ENCODE measurements at regions not wholly inside any gene's neighbourhood (a gene's known extent, or its start where the extent isn't known, plus 50 kb on each side); places are given as distances from the start of the nearest gene placed in this dataset.
"Not testable (repeated sequence)": the region's sequence is repeated elsewhere in the genome, so short reads cannot be mapped to it uniquely, and the experiment has no call there.

DNA sequence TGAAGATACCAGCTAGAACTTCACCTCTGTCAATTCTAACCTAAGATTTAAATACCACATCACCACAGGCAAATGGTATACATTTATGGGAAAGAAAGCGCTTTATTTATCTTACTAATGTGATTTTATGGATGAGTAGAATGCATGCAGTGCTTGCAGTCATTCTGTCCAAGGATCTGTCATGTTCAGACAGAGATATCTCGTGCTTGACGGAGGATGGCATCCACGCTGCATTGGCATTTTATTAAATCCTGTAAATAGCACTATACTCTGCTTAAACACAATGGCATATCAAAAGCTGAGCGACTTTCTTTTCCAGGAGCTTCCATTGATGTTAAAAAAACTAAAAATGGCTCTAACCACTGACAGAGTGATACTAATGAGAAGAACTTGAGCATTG is 133.7 kb upstream of the CAV2 start:
- DNase-seq (ENCODE audit: low spot score): no peak
- POLR2A ChIA-PET (ENCODE audit: low non-redundant PET): interaction anchor here (0.6 kb wide), 1 partner anchor 120 kb away, joined by 3 read pairs; no protein-coding TSS in a partner anchor
- Histone ChIP-seq H3K27ac (ENCODE audit: low read depth, low read length, poor library complexity, severe bottlenecking) (no peak overlapping the region), H3K4me3 (ENCODE audit: low read depth, low read length, poor library complexity, severe bottlenecking) (no peak overlapping the region), H3K4me1 (ENCODE audit: insufficient read depth, low read length, poor library complexity, severe bottlenecking) (peaks cover 18% of the 10 kb centered on the region), H3K27me3 (replicated peaks; ENCODE audit: insufficient read depth, low read depth, low read length, poor library complexity) (no peaks in the 10 kb centered on the region), H3K36me3 (ENCODE audit: insufficient read depth, low read length, poor library complexity, severe bottlenecking) (no peaks in the 10 kb centered on the region), H3K9me3 (ENCODE audit: low read depth, low read length, poor library complexity, severe bottlenecking) (peaks cover 4% of the 10 kb centered on the region)
- BruUV-seq (replicated peaks): no TSS peak
- no peak for TF ChIP-seq EZH2 (IDR thresholded peaks at IDR 0.05; ENCODE audit: borderline replicate concordance, low read depth, low read length, poor library complexity, severe bottlenecking)
- TF ChIP-seq, protein P1, sequence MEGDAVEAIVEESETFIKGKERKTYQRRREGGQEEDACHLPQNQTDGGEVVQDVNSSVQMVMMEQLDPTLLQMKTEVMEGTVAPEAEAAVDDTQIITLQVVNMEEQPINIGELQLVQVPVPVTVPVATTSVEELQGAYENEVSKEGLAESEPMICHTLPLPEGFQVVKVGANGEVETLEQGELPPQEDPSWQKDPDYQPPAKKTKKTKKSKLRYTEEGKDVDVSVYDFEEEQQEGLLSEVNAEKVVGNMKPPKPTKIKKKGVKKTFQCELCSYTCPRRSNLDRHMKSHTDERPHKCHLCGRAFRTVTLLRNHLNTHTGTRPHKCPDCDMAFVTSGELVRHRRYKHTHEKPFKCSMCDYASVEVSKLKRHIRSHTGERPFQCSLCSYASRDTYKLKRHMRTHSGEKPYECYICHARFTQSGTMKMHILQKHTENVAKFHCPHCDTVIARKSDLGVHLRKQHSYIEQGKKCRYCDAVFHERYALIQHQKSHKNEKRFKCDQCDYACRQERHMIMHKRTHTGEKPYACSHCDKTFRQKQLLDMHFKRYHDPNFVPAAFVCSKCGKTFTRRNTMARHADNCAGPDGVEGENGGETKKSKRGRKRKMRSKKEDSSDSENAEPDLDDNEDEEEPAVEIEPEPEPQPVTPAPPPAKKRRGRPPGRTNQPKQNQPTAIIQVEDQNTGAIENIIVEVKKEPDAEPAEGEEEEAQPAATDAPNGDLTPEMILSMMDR (conservative IDR thresholded peaks at IDR 0.05; ENCODE audit: low read depth, low read length): no peak
- intact Hi-C loops (cut with micrococcal nuclease; ENCODE audit: unreplicated experiment): no loop called here
- CTCF ChIA-PET: no interaction called here

DNA sequence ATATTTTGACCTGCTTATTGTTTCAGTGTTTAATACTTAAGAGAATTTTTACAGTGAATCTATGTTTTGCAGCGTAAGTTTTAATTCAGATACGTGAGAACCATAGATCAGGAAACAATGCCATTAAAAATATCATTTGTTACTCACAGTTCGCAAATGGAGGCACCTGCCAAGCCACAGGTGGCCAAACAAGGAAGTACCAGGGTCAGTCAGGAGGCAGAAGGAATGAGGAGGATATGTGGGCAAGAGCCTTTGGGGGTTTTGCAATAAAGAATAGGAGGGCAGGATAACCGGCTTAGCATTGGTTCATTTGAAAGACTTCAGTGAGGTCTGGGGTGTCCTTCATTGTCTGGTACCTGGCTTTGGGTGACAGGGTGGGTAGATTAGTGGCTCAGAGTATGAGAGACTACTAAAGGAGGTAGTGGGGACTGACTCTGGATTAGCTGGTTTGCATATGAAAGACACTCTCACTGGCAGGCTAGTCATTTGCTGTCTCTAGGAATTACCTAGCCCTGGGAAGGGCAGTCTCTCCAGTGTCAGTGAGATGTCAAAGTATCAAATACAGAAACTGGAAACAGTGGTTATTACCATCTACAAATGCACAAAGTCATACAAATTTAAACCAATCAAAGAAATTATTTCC is 132.2 kb upstream of the CAV2 start:
- Histone ChIP-seq H3K27ac (ENCODE audit: low read depth, low read length, poor library complexity, severe bottlenecking) (no peak overlapping the region), H3K27me3 (replicated peaks; ENCODE audit: insufficient read depth, low read depth, low read length, poor library complexity) (no peaks in the 10 kb centered on the region), H3K9me3 (ENCODE audit: low read depth, low read length, poor library complexity, severe bottlenecking) (peaks cover 7% of the 10 kb centered on the region), H3K36me3 (ENCODE audit: insufficient read depth, low read length, poor library complexity, severe bottlenecking) (no peaks in the 10 kb centered on the region), H3K4me1 (ENCODE audit: insufficient read depth, low read length, poor library complexity, severe bottlenecking) (peaks cover 15% of the 10 kb centered on the region), H3K4me3 (ENCODE audit: low read depth, low read length, poor library complexity, severe bottlenecking) (no peak overlapping the region)
- POLR2A ChIA-PET (ENCODE audit: low non-redundant PET): no interaction called here
- no peak for DNase-seq (ENCODE audit: low spot score)
- CTCF ChIA-PET: no interaction called here
- BruUV-seq (replicated peaks): no TSS peak
- intact Hi-C loops (cut with micrococcal nuclease; ENCODE audit: unreplicated experiment): no loop called here
- TF ChIP-seq EZH2 (IDR thresholded peaks at IDR 0.05; ENCODE audit: borderline replicate concordance, low read depth, low read length, poor library complexity, severe bottlenecking): no peak
- TF ChIP-seq, protein P1 (conservative IDR thresholded peaks at IDR 0.05; ENCODE audit: low read depth, low read length): no peak

- no peaks in the 10 kb centered on the region for H3K36me3 ChIP-seq (ENCODE audit: insufficient read depth, low read length, poor library complexity, severe bottlenecking)
- peaks cover 7% of the 10 kb centered on the region for H3K9me3 ChIP-seq (ENCODE audit: low read depth, low read length, poor library complexity, severe bottlenecking)
- H3K4me1 ChIP-seq (ENCODE audit: insufficient read depth, low read length, poor library complexity, severe bottlenecking): peaks cover 13% of the 10 kb centered on the region
- CTCF ChIA-PET: no interaction called here
- H3K4me3 ChIP-seq (ENCODE audit: low read depth, low read length, poor library complexity, severe bottlenecking): no peak overlapping the region
- no TSS peak for BruUV-seq (replicated peaks)
- no peak for TF ChIP-seq EZH2 (IDR thresholded peaks at IDR 0.05; ENCODE audit: borderline replicate concordance, low read depth, low read length, poor library complexity, severe bottlenecking)
- TF ChIP-seq, protein P1 (conservative IDR thresholded peaks at IDR 0.05; ENCODE audit: low read depth, low read length): no peak
- intact Hi-C loops (cut with micrococcal nuclease; ENCODE audit: unreplicated experiment): no loop called here
- H3K27ac ChIP-seq (ENCODE audit: low read depth, low read length, poor library complexity, severe bottlenecking): no peak overlapping the region
- H3K27me3 ChIP-seq (replicated peaks; ENCODE audit: insufficient read depth, low read depth, low read length, poor library complexity): no peaks in the 10 kb centered on the region
- DNase-seq (ENCODE audit: low spot score): no peak
- POLR2A ChIA-PET (ENCODE audit: low non-redundant PET): no interaction called here
Measured at GRCh38 chr7:116368965-116369364, 130.6 kb upstream of the CAV2 start.

GRCh38 chr7:116371536-116371935 is 128.0 kb upstream of the CAV2 start:
- intact Hi-C loops (cut with micrococcal nuclease; ENCODE audit: unreplicated experiment); CTCF ChIA-PET; DNase-seq (ENCODE audit: low spot score); H3K4me1 ChIP-seq (ENCODE audit: insufficient read depth, low read length, poor library complexity, severe bottlenecking); POLR2A ChIA-PET (ENCODE audit: low non-redundant PET); H3K36me3 ChIP-seq (ENCODE audit: insufficient read depth, low read length, poor library complexity, severe bottlenecking); H3K4me3 ChIP-seq (ENCODE audit: low read depth, low read length, poor library complexity, severe bottlenecking); H3K9me3 ChIP-seq (ENCODE audit: low read depth, low read length, poor library complexity, severe bottlenecking); H3K27ac ChIP-seq (ENCODE audit: low read depth, low read length, poor library complexity, severe bottlenecking); BruUV-seq (replicated peaks); H3K27me3 ChIP-seq (replicated peaks; ENCODE audit: insufficient read depth, low read depth, low read length, poor library complexity): not testable (repeated sequence)

DNA sequence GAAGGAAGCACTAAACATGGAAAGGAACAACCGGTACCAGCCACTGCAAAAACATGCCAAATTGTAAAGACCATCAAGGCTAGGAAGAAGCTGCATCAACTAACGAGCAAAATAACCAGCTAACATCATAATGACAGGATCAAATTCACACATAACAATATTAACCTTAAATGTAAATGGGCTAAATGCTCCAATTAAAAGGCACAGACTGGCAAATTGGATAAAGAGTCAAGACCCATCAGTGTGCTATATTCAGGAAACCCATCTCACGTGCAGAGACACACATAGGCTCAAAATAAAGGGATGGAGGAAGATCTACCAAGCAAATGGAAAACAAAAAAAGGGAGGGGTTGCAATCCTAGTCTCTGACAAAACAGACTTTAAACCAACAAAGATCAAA is 126.3 kb upstream of the CAV2 start:
- intact Hi-C loops (cut with micrococcal nuclease; ENCODE audit: unreplicated experiment); POLR2A ChIA-PET (ENCODE audit: low non-redundant PET); DNase-seq (ENCODE audit: low spot score); H3K27ac ChIP-seq (ENCODE audit: low read depth, low read length, poor library complexity, severe bottlenecking); H3K27me3 ChIP-seq (replicated peaks; ENCODE audit: insufficient read depth, low read depth, low read length, poor library complexity); H3K36me3 ChIP-seq (ENCODE audit: insufficient read depth, low read length, poor library complexity, severe bottlenecking); H3K4me3 ChIP-seq (ENCODE audit: low read depth, low read length, poor library complexity, severe bottlenecking); CTCF ChIA-PET; H3K4me1 ChIP-seq (ENCODE audit: insufficient read depth, low read length, poor library complexity, severe bottlenecking); BruUV-seq (replicated peaks); H3K9me3 ChIP-seq (ENCODE audit: low read depth, low read length, poor library complexity, severe bottlenecking): not testable (repeated sequence)

Measured in A673 (cell line).